H9 (cell line): ENCODE measurements at regions not wholly inside any gene's neighbourhood (a gene's known extent, or its start where the extent isn't known, plus 50 kb on each side); places are given as distances from the start of the nearest gene placed in this dataset.

Experiments used
- DNase-seq: peaks from one replicate; pipeline ENCODE4 v3.0.0-alpha.2; 2017
- H2AFZ ChIP-seq: one replicate; pipeline ENCODE4 v1.6.1; 2013; ENCODE audit warnings: mild to moderate bottlenecking, low read length, control low read depth, moderate library complexity
- H2AK5ac ChIP-seq: 2 replicates; pipeline ENCODE4 v1.6.1; 2013; ENCODE audit warnings: low read length, control low read depth, mixed read lengths; ENCODE audit not compliant: insufficient read length
- H2BK120ac ChIP-seq: one replicate; pipeline ENCODE4 v1.6.1; 2013; ENCODE audit warnings: low read depth, mild to moderate bottlenecking, low read length, control low read depth, inconsistent platforms; ENCODE audit not compliant: poor library complexity, severe bottlenecking
- H2BK12ac ChIP-seq: 2 replicates; pipeline ENCODE4 v1.6.1; 2013; ENCODE audit warnings: low read length, control low read depth, mixed read lengths, low read depth; ENCODE audit not compliant: insufficient read length
- H2BK15ac ChIP-seq: 2 replicates; pipeline ENCODE4 v1.6.1; 2013; ENCODE audit warnings: low read depth, low read length, control low read depth
- H2BK20ac ChIP-seq: one replicate; pipeline ENCODE4 v1.6.1; 2013; ENCODE audit warnings: low read depth, mild to moderate bottlenecking, low read length, control low read depth, inconsistent platforms; ENCODE audit not compliant: poor library complexity, severe bottlenecking
- H2BK5ac ChIP-seq: 2 replicates; pipeline ENCODE4 v1.6.1; 2013; ENCODE audit warnings: low read length, control low read depth, mixed read lengths; ENCODE audit not compliant: insufficient read length
- H3K14ac ChIP-seq: 2 replicates; pipeline ENCODE4 v1.6.1; 2013; ENCODE audit warnings: low read length, control low read depth; ENCODE audit not compliant: insufficient read depth
- H3K18ac ChIP-seq: 2 replicates; pipeline ENCODE4 v1.6.1; 2013; ENCODE audit warnings: low read depth, mild to moderate bottlenecking, mixed read lengths, low read length, control low read depth; ENCODE audit not compliant: insufficient read length
- H3K23ac ChIP-seq: 2 replicates; pipeline ENCODE4 v1.6.1; 2013; ENCODE audit warnings: low read length, control low read depth, mixed read lengths, low read depth; ENCODE audit not compliant: insufficient read length
- H3K23me2 ChIP-seq: 2 replicates; pipeline ENCODE4 v1.6.1; 2013; ENCODE audit warnings: low read depth, mild to moderate bottlenecking, mixed read lengths, low read length, control low read depth; ENCODE audit not compliant: insufficient read length, poor library complexity, severe bottlenecking
- H3K27ac ChIP-seq: 2 replicates; pipeline ENCODE4 v1.5.1; 2013; ENCODE audit warnings: low read length, control low read depth, mixed read lengths, low read depth; ENCODE audit not compliant: insufficient read length
- H3K27me3 ChIP-seq: 2 replicates; pipeline ENCODE4 v1.6.1; 2013; ENCODE audit warnings: low read length, control low read depth, inconsistent platforms; ENCODE audit not compliant: insufficient read depth
- H3K4ac ChIP-seq: 2 replicates; pipeline ENCODE4 v1.6.1; 2013; ENCODE audit warnings: low read depth, mild to moderate bottlenecking, control low read depth, inconsistent platforms, low read length, moderate library complexity
- H3K4me1 ChIP-seq: 2 replicates; pipeline ENCODE4 v1.6.1; 2013; ENCODE audit warnings: low read length, control low read depth, inconsistent platforms; ENCODE audit not compliant: insufficient read depth
- H3K4me2 ChIP-seq: 2 replicates; pipeline ENCODE4 v1.6.1; 2013; ENCODE audit warnings: low read length, control low read depth, mixed read lengths; ENCODE audit not compliant: insufficient read length, insufficient read depth
- H3K56ac ChIP-seq: 2 replicates; pipeline ENCODE4 v1.6.1; 2013; ENCODE audit warnings: low read depth, mild to moderate bottlenecking, mixed read lengths, low read length, control low read depth; ENCODE audit not compliant: insufficient read length
- H3K79me1 ChIP-seq: 2 replicates; pipeline ENCODE4 v1.6.1; 2013; ENCODE audit warnings: low read depth, mild to moderate bottlenecking, moderate library complexity, low read length, control low read depth, inconsistent platforms; ENCODE audit not compliant: insufficient read depth, poor library complexity, severe bottlenecking
- H3K79me2 ChIP-seq: 2 replicates; pipeline ENCODE4 v1.6.1; 2013; ENCODE audit warnings: low read length, control low read depth, inconsistent platforms; ENCODE audit not compliant: insufficient read depth
- H3K9ac ChIP-seq: 2 replicates; pipeline ENCODE4 v1.6.1; 2013; ENCODE audit warnings: low read length, control low read depth, mixed read lengths; ENCODE audit not compliant: insufficient read length; ENCODE audit errors: extremely low read depth
- H3K9me3 ChIP-seq: one replicate; pipeline ENCODE4 v1.6.1; 2013; ENCODE audit warnings: low read depth, low read length, inconsistent platforms; ENCODE audit not compliant: control insufficient read depth
- H3T11ph ChIP-seq: one replicate; pipeline ENCODE4 v1.6.1; 2013; ENCODE audit warnings: mild to moderate bottlenecking, low read length, control low read depth, inconsistent platforms
- H4K20me1 ChIP-seq: one replicate; pipeline ENCODE4 v1.6.1; 2013; ENCODE audit not compliant: control insufficient read depth, insufficient read length, insufficient read depth
- H4K5ac ChIP-seq: 2 replicates; pipeline ENCODE4 v1.6.1; 2013; ENCODE audit warnings: low read depth, mild to moderate bottlenecking, mixed read lengths, low read length, control low read depth; ENCODE audit not compliant: insufficient read length
- H4K8ac ChIP-seq: replicated peaks from 2 replicates; pipeline ENCODE4 v1.6.1; 2013; ENCODE audit warnings: low read length, control low read depth, mixed read lengths, low read depth; ENCODE audit not compliant: insufficient read length
- H4K91ac ChIP-seq: 2 replicates; pipeline ENCODE4 v1.6.1; 2013; ENCODE audit warnings: low read depth, mild to moderate bottlenecking, moderate library complexity, mixed read lengths, low read length, control low read depth; ENCODE audit not compliant: insufficient read length
- H3K27ac Mint-ChIP-seq, 3 experiments: 2 replicates in 2 of 3; 3 replicates in 1 of 3; pipeline ENCODE4 v1.8.0; 2020 to 2021; ENCODE audit warnings: mixed read lengths in 3 of 3, mild to moderate bottlenecking in 1 of 3, moderate library complexity in 1 of 3
- H3K27me3 Mint-ChIP-seq: 2 replicates; pipeline ENCODE4 v1.8.0; 2021; ENCODE audit warnings: low read depth, mild to moderate bottlenecking, moderate library complexity, mixed read lengths
- H3K36me3 Mint-ChIP-seq, 3 experiments: 2 replicates in 2 of 3; 3 replicates in 1 of 3; pipeline ENCODE4 v1.8.0; 2020 to 2021; ENCODE audit warnings: low read depth in 3 of 3, mixed read lengths in 3 of 3; ENCODE audit not compliant: insufficient read depth in 1 of 3
- H3K4me1 Mint-ChIP-seq, 2 experiments: 2 replicates each; pipeline ENCODE4 v1.8.0; 2020; ENCODE audit warnings: mixed read lengths in 2 of 2
- H3K4me3 Mint-ChIP-seq, 2 experiments: 2 replicates in 1 of 2; 3 replicates in 1 of 2; pipeline ENCODE4 v1.8.0; 2020 to 2021; ENCODE audit warnings: mild to moderate bottlenecking in 2 of 2, mixed read lengths in 2 of 2, moderate library complexity in 1 of 2
- H3K9me3 Mint-ChIP-seq, 2 experiments: 2 replicates in 1 of 2; 3 replicates in 1 of 2; pipeline ENCODE4 v1.8.0; 2020; ENCODE audit warnings: mild to moderate bottlenecking in 2 of 2, mixed read lengths in 2 of 2, moderate library complexity in 1 of 2
- WGBS: extraction: QIAGEN DNeasy Blood & Tissue Kit; methylation state at CpG from one replicate; pipeline ENCODE4 v1.1.7; 2013; ENCODE audit warnings: missing lambda C conversion rate, low lambda C conversion rate, mixed read lengths; ENCODE audit not compliant: insufficient read length; ENCODE audit errors: extremely low coverage; 5-methylcytosine and 5-hydroxymethylcytosine counted together
- TF ChIP-seq, protein P1 (sequence below): fragments of 200-600 bp; sonication (generic); conservative IDR thresholded peaks from 3 replicates; pipeline ENCODE4 v1.8.0; 2021; ENCODE audit warnings: antibody characterized with exemption, mild to moderate bottlenecking

DNA sequence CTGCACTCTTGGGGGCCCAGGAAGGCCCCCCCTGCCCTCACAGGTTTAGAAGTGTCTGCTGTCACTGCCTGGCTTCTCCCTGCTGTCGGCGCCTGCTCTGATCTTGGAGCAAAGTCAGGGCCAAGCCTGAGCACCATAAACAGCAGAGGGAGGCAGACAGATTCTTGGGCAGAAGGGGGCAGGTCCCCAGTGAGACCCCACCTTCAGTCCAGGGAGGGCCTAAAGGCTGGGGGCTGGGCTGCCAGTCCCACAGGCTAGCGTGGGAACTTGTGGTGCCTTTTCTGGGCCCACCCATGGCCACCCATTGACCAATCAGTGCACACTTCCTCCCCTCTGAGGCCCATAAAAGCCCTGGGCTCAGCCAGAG lies 124.0 kb downstream of the OLFM1 start:
- Histone ChIP-seq H2BK20ac (no peak overlapping the region), H3K23ac (no peak overlapping the region), H3K9ac (no peak overlapping the region), H3T11ph (no peak overlapping the region), H4K8ac (no peak overlapping the region), H3K56ac (no peak overlapping the region), H2BK15ac (no peak overlapping the region), H3K23me2 (no peaks in the 10 kb centered on the region), H4K91ac (no peak overlapping the region), H2BK120ac (no peak overlapping the region), H3K4me2 (no peak overlapping the region), H3K14ac (no peak overlapping the region), H3K9me3 (no peaks in the 10 kb centered on the region), H3K18ac (no peak overlapping the region), H2AFZ (no peak overlapping the region), H3K4me1 (no peaks in the 10 kb centered on the region), H3K79me1 (no peaks in the 10 kb centered on the region), H4K20me1 (no peaks in the 10 kb centered on the region), H3K4ac (no peak overlapping the region), H2BK12ac (no peak overlapping the region), H3K27me3 (no peaks in the 10 kb centered on the region), H2AK5ac (no peak overlapping the region), H4K5ac (no peak overlapping the region), H2BK5ac (no peak overlapping the region), H3K27ac (no peak overlapping the region), H3K79me2 (no peaks in the 10 kb centered on the region)
- TF ChIP-seq, protein P1, sequence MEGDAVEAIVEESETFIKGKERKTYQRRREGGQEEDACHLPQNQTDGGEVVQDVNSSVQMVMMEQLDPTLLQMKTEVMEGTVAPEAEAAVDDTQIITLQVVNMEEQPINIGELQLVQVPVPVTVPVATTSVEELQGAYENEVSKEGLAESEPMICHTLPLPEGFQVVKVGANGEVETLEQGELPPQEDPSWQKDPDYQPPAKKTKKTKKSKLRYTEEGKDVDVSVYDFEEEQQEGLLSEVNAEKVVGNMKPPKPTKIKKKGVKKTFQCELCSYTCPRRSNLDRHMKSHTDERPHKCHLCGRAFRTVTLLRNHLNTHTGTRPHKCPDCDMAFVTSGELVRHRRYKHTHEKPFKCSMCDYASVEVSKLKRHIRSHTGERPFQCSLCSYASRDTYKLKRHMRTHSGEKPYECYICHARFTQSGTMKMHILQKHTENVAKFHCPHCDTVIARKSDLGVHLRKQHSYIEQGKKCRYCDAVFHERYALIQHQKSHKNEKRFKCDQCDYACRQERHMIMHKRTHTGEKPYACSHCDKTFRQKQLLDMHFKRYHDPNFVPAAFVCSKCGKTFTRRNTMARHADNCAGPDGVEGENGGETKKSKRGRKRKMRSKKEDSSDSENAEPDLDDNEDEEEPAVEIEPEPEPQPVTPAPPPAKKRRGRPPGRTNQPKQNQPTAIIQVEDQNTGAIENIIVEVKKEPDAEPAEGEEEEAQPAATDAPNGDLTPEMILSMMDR: no peak
- WGBS: no CpG with 5 or more reads among the region's 3 CpGs
- Mint-ChIP-seq H3K36me3 (peaks cover 0 to 5% (median 4%) of the 10 kb centered on the region in 3 experiments; a peak in 4 of 7 replicates), H3K4me1 (peaks cover under 1 to 15% of the 10 kb centered on the region in 2 experiments), H3K27me3 (peaks cover 9% of the 10 kb centered on the region), H3K9me3 (peaks cover 7 to 14% of the 10 kb centered on the region in 2 experiments; a peak in 4 of 5 replicates), H3K27ac (no peak overlapping the region), H3K4me3 (no peak overlapping the region)
- DNase-seq: no peak
